Rectal smooth muscle tissue (tissue), 1 donor: ENCODE measurements at regions not wholly inside any gene's neighbourhood (a gene's known extent, or its start where the extent isn't known, plus 50 kb on each side); places are given as distances from the start of the nearest gene placed in this dataset.

Source experiments
- H3K27ac ChIP-seq: one replicate; pipeline ENCODE4 v1.7.0; 2013; ENCODE audit warnings: low read depth, low read length, inconsistent platforms
- H3K27me3 ChIP-seq: one replicate; pipeline ENCODE4 v1.7.0; 2013; ENCODE audit warnings: low read length; ENCODE audit not compliant: control insufficient read depth, insufficient read depth
- H3K36me3 ChIP-seq: one replicate; pipeline ENCODE4 v1.7.0; 2013; ENCODE audit warnings: low read length; ENCODE audit not compliant: control insufficient read depth, insufficient read depth
- H3K4me1 ChIP-seq: one replicate; pipeline ENCODE4 v1.7.0; 2013; ENCODE audit warnings: low read length; ENCODE audit not compliant: control insufficient read depth, insufficient read depth
- H3K4me3 ChIP-seq: one replicate; pipeline ENCODE4 v1.7.0; 2013; ENCODE audit warnings: low read length
- H3K9ac ChIP-seq: one replicate; pipeline ENCODE4 v1.7.0; 2013; ENCODE audit warnings: low read length

GRCh38 chr13:88896466-88896865 lies 1225.3 kb downstream of the SLITRK5 start:
- Histone ChIP-seq H3K27ac (no peak overlapping the region), H3K4me1 (no peaks in the 10 kb centered on the region), H3K27me3 (no peaks in the 10 kb centered on the region), H3K9ac (no peak overlapping the region), H3K4me3 (no peak overlapping the region), H3K36me3 (no peaks in the 10 kb centered on the region)

GRCh38 chr13:88908961-88909441 lies 1237.8 kb downstream of the SLITRK5 start:
- Histone ChIP-seq H3K27me3 (no peaks in the 10 kb centered on the region), H3K4me3 (no peak overlapping the region), H3K9ac (no peak overlapping the region), H3K4me1 (no peaks in the 10 kb centered on the region), H3K27ac (no peak overlapping the region), H3K36me3 (no peaks in the 10 kb centered on the region)

- Histone ChIP-seq H3K27ac (no peak overlapping the region), H3K9ac (no peak overlapping the region)
Observed at GRCh38 chr13:88919970-88920628, 1248.9 kb downstream of the SLITRK5 start.

GRCh38 chr13:88925954-88926353 lies 1254.8 kb downstream of the SLITRK5 start:
- H3K36me3 ChIP-seq: no peaks in the 10 kb centered on the region
- H3K4me3 ChIP-seq: no peak overlapping the region
- H3K27me3 ChIP-seq: no peaks in the 10 kb centered on the region
- no peaks in the 10 kb centered on the region for H3K4me1 ChIP-seq
- H3K9ac ChIP-seq: no peak overlapping the region
- H3K27ac ChIP-seq: no peak overlapping the region

More at GRCh38 chr13:88919970-88920628, 1248.9 kb downstream of the SLITRK5 start:
- no peaks in the 10 kb centered on the region for H3K4me1 ChIP-seq
- no peaks in the 10 kb centered on the region for H3K27me3 ChIP-seq
- H3K36me3 ChIP-seq: no peaks in the 10 kb centered on the region
- H3K4me3 ChIP-seq: no peak overlapping the region

- Histone ChIP-seq H3K9ac (no peak overlapping the region), H3K4me3 (no peak overlapping the region), H3K27ac (no peak overlapping the region), H3K36me3 (no peaks in the 10 kb centered on the region), H3K27me3 (no peaks in the 10 kb centered on the region), H3K4me1 (no peaks in the 10 kb centered on the region)
Observed at GRCh38 chr13:88926890-88927502, 1255.8 kb downstream of the SLITRK5 start.

GRCh38 chr13:88932950-88933349 lies 1261.8 kb downstream of the SLITRK5 start:
- Histone ChIP-seq H3K27ac (no peak overlapping the region), H3K4me1 (no peaks in the 10 kb centered on the region), H3K36me3 (no peaks in the 10 kb centered on the region), H3K9ac (no peak overlapping the region), H3K27me3 (no peaks in the 10 kb centered on the region), H3K4me3 (no peak overlapping the region)

- Histone ChIP-seq H3K27me3 (no peaks in the 10 kb centered on the region), H3K4me1 (no peaks in the 10 kb centered on the region), H3K36me3 (no peaks in the 10 kb centered on the region), H3K4me3 (no peak overlapping the region), H3K27ac (no peak overlapping the region), H3K9ac (no peak overlapping the region)
Observed at GRCh38 chr13:88937384-88937783, 1266.2 kb downstream of the SLITRK5 start.

GRCh38 chr13:88945793-88946192 lies 1274.6 kb downstream of the SLITRK5 start:
- Histone ChIP-seq H3K27ac (no peak overlapping the region), H3K4me3 (no peak overlapping the region), H3K4me1 (no peaks in the 10 kb centered on the region), H3K9ac (no peak overlapping the region), H3K36me3 (no peaks in the 10 kb centered on the region), H3K27me3 (no peaks in the 10 kb centered on the region)

GRCh38 chr13:88948501-88948900 lies 1277.3 kb downstream of the SLITRK5 start:
- H3K27me3 ChIP-seq: no peaks in the 10 kb centered on the region
- H3K36me3 ChIP-seq: no peaks in the 10 kb centered on the region
- no peak overlapping the region for H3K27ac ChIP-seq
- H3K4me3 ChIP-seq: no peak overlapping the region
- no peak overlapping the region for H3K9ac ChIP-seq
- no peaks in the 10 kb centered on the region for H3K4me1 ChIP-seq

GRCh38 chr13:88958821-88959220 lies 1287.7 kb downstream of the SLITRK5 start:
- no peak overlapping the region for H3K27ac ChIP-seq
- no peaks in the 10 kb centered on the region for H3K27me3 ChIP-seq
- H3K36me3 ChIP-seq: no peaks in the 10 kb centered on the region
- H3K4me1 ChIP-seq: no peaks in the 10 kb centered on the region
- H3K9ac ChIP-seq: no peak overlapping the region
- H3K4me3 ChIP-seq: no peak overlapping the region

- Histone ChIP-seq H3K27ac (no peak overlapping the region), H3K9ac (no peak overlapping the region), H3K36me3 (no peaks in the 10 kb centered on the region), H3K4me1 (no peaks in the 10 kb centered on the region), H3K27me3 (no peaks in the 10 kb centered on the region), H3K4me3 (no peak overlapping the region)
Observed at GRCh38 chr13:88976466-88976865, 1305.3 kb downstream of the SLITRK5 start.

- no peaks in the 10 kb centered on the region for H3K36me3 ChIP-seq
- H3K27me3 ChIP-seq: no peaks in the 10 kb centered on the region
- no peak overlapping the region for H3K9ac ChIP-seq
- H3K27ac ChIP-seq: no peak overlapping the region
- no peak overlapping the region for H3K4me3 ChIP-seq
- H3K4me1 ChIP-seq: no peaks in the 10 kb centered on the region
Observed at GRCh38 chr13:88978607-88979006, 1307.4 kb downstream of the SLITRK5 start.
